ENCODE measurements at regions not wholly inside any gene's neighbourhood (a gene's known extent, or its start where the extent isn't known, plus 50 kb on each side); places are given as distances from the start of the nearest gene placed in this dataset.

DNA sequence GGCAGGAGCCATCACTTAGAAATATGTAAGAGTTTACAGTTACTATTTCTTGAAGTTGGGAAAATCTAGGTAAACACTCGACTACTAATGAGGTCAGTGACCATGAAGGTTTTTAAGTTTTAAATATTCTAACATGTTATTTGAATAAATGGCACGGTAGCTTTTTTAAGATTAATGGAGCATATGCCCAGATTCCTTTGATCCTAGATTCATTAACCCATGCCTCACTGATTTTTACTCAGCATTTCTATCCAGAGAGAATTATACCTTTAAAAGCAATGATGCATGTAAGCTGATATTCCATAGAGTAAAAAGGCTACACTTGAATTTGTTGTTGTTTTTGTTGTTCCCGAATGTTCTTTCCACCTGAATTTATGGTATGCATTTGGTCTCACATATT, 541.4 kb downstream of the DACH1 start:
- TF ChIP-seq YY1 (IDR thresholded peaks at IDR 0.05; ENCODE audit: insufficient read depth, insufficient read length) (no peak), ZNF274 (IDR thresholded peaks at IDR 0.05; ENCODE audit: low read depth, low read length) (no peak)
